A549 (cell line): ENCODE measurements at regions not wholly inside any gene's neighbourhood (a gene's known extent, or its start where the extent isn't known, plus 50 kb on each side); places are given as distances from the start of the nearest gene placed in this dataset.
A peak's percentile ranks its signal among the peaks of the same experiment; 100 is the strongest.

Source experiments
- CEBPB ChIP-seq, 2 experiments: fragments of >200 bp in 1 of 2; sonication (Bioruptor Twin) in 1 of 2; formaldehyde crosslinking in 1 of 2; IDR thresholded peaks; 2 replicates each; pipeline ENCODE4 v1.6.1; 2012 to 2016
- CHD4 ChIP-seq: fragments of 200-600 bp; sonication (generic); IDR thresholded peaks from 2 replicates; pipeline ENCODE4 v1.6.1; 2016; ENCODE audit warnings: antibody characterized with exemption, mild to moderate bottlenecking, borderline replicate concordance
- EP300 ChIP-seq, 2 experiments: fragments of >200 bp; sonication (Bioruptor Twin); formaldehyde crosslinking; IDR thresholded peaks; 2 replicates in 1 of 2; 3 replicates in 1 of 2; pipeline ENCODE4 v1.6.1; 2016 to 2017
- RCOR1 ChIP-seq: fragments of 150-350 bp; IDR thresholded peaks from 2 replicates; pipeline ENCODE4 v1.6.1; 2014; ENCODE audit warnings: antibody characterized with exemption, low read length, low read depth
- RNF2 ChIP-seq: fragments of 200-600 bp; sonication (generic); IDR thresholded peaks from 2 replicates; pipeline ENCODE4 v1.6.1; 2016; ENCODE audit warnings: low read depth, mild to moderate bottlenecking, antibody characterized with exemption, moderate library complexity, borderline replicate concordance
- TF ChIP-seq, protein P1 (sequence below): fragments of >200 bp; sonication (Bioruptor Twin); formaldehyde crosslinking; IDR thresholded peaks from 3 replicates; pipeline ENCODE4 v1.5.1; 2016
- TF ChIP-seq, protein P2 (sequence below): IDR thresholded peaks from 2 replicates; pipeline ENCODE4 v1.6.1; 2012

DNA sequence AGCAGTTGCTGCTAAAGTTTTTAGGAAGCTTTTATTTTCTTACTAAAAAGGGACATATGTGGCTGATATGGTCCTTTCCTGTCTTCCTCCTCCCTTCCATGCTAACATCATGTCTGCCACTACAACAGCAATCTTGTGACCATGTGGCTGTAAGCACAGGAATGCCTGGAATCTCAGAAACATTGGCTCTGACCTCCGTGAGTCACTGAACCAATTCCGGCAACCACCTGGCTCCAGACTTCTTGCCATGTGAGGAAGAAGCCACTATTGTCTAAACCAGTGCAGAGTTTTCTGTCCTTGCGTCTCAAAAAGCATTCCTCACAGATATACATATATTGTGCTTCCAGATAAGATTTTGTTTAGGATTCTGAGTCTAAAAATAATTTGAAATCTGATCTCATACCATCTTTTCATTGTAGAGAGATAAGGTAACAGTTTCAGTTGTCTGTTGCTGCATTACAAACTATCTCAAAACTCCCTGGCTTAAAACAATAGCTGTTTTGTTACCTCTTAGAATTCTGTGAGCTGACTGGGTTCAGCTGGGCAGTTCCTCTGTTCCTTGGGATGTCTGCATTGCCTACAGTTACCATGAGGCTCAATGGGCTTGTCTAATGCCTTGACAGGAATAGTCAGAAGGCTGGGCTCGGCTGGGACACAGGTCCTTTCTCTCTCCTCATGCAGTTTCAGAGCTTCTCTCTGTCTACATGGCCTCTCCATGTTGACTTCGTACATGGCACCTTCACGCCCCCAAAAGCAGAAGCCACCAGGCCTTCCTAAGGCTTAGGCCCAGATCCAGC lies 77.3 kb upstream of the MAGI1 start:
- TF ChIP-seq RCOR1 = no peak
- TF ChIP-seq, protein P1, sequence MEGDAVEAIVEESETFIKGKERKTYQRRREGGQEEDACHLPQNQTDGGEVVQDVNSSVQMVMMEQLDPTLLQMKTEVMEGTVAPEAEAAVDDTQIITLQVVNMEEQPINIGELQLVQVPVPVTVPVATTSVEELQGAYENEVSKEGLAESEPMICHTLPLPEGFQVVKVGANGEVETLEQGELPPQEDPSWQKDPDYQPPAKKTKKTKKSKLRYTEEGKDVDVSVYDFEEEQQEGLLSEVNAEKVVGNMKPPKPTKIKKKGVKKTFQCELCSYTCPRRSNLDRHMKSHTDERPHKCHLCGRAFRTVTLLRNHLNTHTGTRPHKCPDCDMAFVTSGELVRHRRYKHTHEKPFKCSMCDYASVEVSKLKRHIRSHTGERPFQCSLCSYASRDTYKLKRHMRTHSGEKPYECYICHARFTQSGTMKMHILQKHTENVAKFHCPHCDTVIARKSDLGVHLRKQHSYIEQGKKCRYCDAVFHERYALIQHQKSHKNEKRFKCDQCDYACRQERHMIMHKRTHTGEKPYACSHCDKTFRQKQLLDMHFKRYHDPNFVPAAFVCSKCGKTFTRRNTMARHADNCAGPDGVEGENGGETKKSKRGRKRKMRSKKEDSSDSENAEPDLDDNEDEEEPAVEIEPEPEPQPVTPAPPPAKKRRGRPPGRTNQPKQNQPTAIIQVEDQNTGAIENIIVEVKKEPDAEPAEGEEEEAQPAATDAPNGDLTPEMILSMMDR = no peak
- TF ChIP-seq, protein P2, sequence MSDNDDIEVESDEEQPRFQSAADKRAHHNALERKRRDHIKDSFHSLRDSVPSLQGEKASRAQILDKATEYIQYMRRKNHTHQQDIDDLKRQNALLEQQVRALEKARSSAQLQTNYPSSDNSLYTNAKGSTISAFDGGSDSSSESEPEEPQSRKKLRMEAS = peak; percentile 77
- no peak for TF ChIP-seq EP300 (IDR thresholded peaks at IDR 0.05)
- no peak for TF ChIP-seq CEBPB (IDR thresholded peaks at IDR 0.05)
- no peak for TF ChIP-seq RNF2
- TF ChIP-seq CHD4 = no peak
